ENCODE measurements at regions not wholly inside any gene's neighbourhood (a gene's known extent, or its start where the extent isn't known, plus 50 kb on each side); places are given as distances from the start of the nearest gene placed in this dataset.

DNA sequence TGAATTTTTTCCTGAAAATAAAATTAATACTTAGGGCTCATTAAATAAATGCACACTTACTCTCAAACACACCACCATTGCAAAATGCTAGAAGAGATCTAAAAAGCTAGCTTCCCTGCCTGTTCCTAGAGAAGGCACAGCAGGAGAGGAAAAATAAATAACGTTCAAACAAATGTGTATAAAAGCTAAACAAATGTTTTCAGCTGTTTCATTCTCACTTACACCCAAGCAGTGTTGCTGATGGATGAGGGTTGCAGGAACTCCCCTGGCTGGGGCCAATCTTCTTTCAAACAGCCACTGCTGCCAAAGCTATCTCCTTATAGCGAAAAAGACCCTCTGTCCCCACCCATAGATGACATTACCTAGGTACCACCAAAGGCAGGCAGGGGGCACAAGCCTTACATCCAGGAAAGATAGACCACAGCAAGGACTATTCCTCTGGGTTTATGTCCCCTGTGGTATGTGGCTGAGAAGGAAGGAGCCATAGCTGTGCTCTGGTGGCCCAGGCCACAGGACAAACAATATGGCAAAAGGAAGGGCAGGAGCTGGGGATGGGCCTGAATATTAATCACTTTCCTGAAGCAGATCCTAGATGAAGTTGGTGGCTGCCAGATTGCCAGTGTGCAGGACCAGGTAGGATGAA is 214.6 kb downstream of the TTC32 start:
- TF ChIP-seq, protein P1, sequence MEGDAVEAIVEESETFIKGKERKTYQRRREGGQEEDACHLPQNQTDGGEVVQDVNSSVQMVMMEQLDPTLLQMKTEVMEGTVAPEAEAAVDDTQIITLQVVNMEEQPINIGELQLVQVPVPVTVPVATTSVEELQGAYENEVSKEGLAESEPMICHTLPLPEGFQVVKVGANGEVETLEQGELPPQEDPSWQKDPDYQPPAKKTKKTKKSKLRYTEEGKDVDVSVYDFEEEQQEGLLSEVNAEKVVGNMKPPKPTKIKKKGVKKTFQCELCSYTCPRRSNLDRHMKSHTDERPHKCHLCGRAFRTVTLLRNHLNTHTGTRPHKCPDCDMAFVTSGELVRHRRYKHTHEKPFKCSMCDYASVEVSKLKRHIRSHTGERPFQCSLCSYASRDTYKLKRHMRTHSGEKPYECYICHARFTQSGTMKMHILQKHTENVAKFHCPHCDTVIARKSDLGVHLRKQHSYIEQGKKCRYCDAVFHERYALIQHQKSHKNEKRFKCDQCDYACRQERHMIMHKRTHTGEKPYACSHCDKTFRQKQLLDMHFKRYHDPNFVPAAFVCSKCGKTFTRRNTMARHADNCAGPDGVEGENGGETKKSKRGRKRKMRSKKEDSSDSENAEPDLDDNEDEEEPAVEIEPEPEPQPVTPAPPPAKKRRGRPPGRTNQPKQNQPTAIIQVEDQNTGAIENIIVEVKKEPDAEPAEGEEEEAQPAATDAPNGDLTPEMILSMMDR (IDR thresholded peaks at IDR 0.05; ENCODE audit: low read depth, low read length): no peak
- H3K4me3 ChIP-seq (ENCODE audit: low read depth, low read length): no peak overlapping the region

DNA sequence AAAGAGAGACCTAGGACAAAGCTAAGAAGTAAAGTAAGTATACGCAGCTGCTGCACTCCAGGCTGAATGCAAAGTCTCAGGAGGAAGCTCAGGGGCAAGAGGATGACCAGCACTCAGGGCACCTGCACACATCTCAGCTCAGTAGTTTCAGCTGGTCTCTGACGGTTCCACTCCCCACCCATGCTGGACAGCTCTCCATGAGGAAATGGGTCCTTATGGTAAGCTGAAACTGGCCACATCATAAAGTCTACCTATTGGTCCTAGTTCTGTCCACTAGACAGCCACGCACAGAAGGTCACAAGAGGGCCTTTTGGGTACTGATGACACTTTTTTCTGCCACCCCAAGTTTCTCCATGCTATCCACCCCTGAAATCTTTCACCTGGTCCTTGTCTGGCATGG is 215.3 kb downstream of the TTC32 start:
- TF ChIP-seq, protein P1 (IDR thresholded peaks at IDR 0.05; ENCODE audit: low read depth, low read length): no peak

DNA sequence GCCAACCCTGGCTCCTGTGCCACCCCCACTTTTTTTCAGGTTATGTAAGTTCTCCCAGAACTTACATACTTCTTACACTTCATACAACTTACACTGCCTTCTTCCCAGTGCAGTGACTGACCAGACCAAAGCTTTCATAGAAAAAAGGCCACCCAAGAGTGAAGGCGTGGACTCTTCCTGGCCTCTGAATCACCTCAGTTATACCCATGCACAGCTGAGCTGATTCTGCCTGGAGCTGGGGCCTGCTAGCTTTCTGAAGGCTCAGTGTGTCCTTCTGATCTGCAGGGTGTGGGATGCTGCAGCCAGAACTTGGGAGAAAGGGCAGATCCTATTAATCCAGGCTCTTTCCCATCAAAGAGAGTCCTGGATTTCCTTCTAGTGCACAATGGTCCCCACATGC is 216.1 kb downstream of the TTC32 start:
- TF ChIP-seq, protein P1 (IDR thresholded peaks at IDR 0.05; ENCODE audit: low read depth, low read length): no peak
- no peak overlapping the region for H3K4me3 ChIP-seq (ENCODE audit: low read depth, low read length)

More for the DNA sequence above, 215.3 kb downstream of the TTC32 start:
- no peak overlapping the region for H3K4me3 ChIP-seq (ENCODE audit: low read depth, low read length)

DNA sequence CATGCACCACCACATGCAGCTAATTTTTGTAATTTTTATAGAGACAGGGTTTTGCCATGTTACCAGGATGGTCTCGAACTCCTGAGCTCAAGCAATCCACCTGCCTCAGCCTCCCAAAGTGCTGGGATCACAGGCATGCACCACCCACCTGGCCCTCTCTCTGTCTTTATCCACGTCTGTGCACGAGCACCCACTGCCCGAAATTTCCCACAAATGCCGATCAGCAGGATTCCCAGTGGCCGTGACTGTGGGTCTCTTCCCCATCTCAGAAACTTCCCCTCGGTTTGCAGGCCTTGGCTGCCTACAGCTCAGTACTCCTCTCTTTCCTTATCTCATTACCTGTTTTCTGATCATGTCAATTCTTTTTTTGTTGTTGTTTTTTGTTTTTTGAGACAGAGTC is 217.3 kb downstream of the TTC32 start:
- TF ChIP-seq, protein P1 (IDR thresholded peaks at IDR 0.05; ENCODE audit: low read depth, low read length): no peak
- H3K4me3 ChIP-seq (ENCODE audit: low read depth, low read length): no peak overlapping the region

DNA sequence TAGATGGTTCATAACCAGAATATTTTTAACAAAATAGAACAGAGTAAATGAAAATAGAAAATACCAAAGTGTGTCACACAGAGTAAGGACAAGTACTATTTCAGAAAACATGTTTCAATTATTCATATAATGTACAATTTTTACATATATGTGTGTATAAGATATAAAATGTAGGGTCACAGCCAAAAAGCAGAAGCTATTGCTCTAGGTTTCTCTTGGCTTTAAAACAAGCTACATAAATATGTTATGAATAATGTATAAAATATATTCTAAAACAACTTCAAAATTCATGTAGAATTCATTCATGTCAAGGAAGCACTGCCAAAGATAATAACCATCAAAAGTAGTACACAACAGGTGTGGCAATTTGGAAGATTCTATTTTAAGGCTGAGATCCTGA is 218.2 kb downstream of the TTC32 start:
- H3K4me3 ChIP-seq (ENCODE audit: low read depth, low read length): no peak overlapping the region
- TF ChIP-seq, protein P1 (IDR thresholded peaks at IDR 0.05; ENCODE audit: low read depth, low read length): no peak

DNA sequence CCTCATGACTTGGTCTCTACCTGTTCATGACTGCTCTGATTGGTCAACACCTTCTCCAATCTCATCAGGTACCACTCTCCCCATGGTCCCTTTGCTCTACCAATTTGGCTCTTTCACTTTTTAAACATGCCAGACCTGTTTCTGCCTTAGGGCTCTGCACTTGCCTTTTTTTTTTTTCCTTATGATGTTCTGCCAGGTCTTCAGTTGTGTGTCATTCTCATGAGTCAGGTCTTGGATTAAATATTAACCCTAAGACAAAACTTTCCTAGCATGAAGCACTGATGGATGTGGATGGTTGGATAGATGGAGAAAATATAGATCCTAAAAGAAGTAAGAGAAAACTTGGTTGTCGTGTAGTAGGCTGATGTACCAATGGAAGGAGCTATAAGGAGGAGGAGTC is 219.3 kb downstream of the TTC32 start:
- TF ChIP-seq, protein P1 (IDR thresholded peaks at IDR 0.05; ENCODE audit: low read depth, low read length): no peak
- H3K4me3 ChIP-seq (ENCODE audit: low read depth, low read length): no peak overlapping the region

DNA sequence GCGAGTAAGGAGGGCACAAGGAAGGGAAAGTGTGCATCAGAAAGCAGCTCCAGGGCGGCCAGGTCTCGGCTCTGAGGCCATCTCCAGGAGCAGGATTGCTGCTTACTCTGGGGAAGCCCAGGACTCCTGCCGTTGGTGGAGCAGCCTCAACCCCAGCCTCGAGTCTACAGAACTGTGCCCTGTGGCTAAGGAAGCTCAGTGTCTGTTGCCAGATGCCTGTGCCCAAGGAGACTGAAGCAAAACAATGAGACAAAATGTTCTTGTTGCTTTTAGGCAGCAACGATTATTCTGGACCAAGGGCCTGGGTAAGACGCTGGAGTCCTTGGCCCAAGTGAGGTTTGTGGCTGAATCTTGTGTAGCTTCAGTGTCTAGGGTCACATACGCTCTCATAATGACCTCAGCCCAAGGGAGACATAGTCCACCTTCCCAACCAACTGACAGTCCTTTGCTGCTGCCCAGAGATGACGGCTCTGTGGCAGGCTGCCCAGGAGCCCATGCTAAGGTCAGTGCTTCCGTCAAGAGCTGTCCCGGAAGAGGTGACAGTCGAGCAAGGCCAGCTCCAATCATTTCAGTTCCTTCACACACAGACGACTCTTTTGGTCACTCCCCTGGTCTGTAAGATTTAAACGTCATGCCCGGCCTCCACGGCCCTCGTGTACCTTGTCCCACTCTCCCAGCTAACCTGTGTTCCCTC is 223.8 kb downstream of the TTC32 start:
- TF ChIP-seq, protein P1 (IDR thresholded peaks at IDR 0.05; ENCODE audit: low read depth, low read length): no peak
- no peak overlapping the region for H3K4me3 ChIP-seq (ENCODE audit: low read depth, low read length)

Measured in WI38 (cell line).